Sigmoid colon (tissue), 4 donors: ENCODE measurements at regions not wholly inside any gene's neighbourhood (a gene's known extent, or its start where the extent isn't known, plus 50 kb on each side); places are given as distances from the start of the nearest gene placed in this dataset.

Experiments
- CTCF ChIP-seq, 4 experiments: fragments of 450-650 bp in 3 of 4; fragments of 200-600 bp in 1 of 4; IDR thresholded peaks; one replicate each; pipeline ENCODE4 v1.5.1; 2016 to 2019; ENCODE audit warnings: antibody characterized with exemption in 4 of 4, mild to moderate bottlenecking in 3 of 4, moderate library complexity in 2 of 4
- EP300 ChIP-seq, 4 donors: sonication (generic); formaldehyde crosslinking; IDR thresholded peaks; one replicate each; pipeline ENCODE4 v1.6.1; 2017; ENCODE audit warnings: antibody characterized with exemption in 4 of 4
- POLR2A ChIP-seq, 2 donors: fragments of 450-650 bp; IDR thresholded peaks; one replicate each; pipeline ENCODE4 v1.6.1; 2016; ENCODE audit warnings: antibody characterized with exemption in 2 of 2, mild to moderate bottlenecking in 2 of 2, moderate library complexity in 2 of 2
- POLR2AphosphoS5 ChIP-seq, 4 donors: sonication (generic); formaldehyde crosslinking; IDR thresholded peaks; one replicate each; pipeline ENCODE4 v1.6.1; 2017; ENCODE audit warnings: antibody characterized with exemption in 4 of 4

- TF ChIP-seq POLR2AphosphoS5 (IDR thresholded peaks at IDR 0.05): peak in 2 of 4 donors; percentile 18 to 45
- no peak for TF ChIP-seq CTCF (IDR thresholded peaks at IDR 0.05)
- no peak for TF ChIP-seq POLR2A (IDR thresholded peaks at IDR 0.05)
- TF ChIP-seq EP300 (IDR thresholded peaks at IDR 0.05): no peak
Observed at GRCh38 chr16:49194537-49195236, 87.0 kb downstream of the CBLN1 start.
